HepG2 (cell line): ENCODE measurements at regions not wholly inside any gene's neighbourhood (a gene's known extent, or its start where the extent isn't known, plus 50 kb on each side); places are given as distances from the start of the nearest gene placed in this dataset.

Experiments
- ATAC-seq: fragments of 200-7000 bp; cut with Tn5 transposase; 3 replicates; pipeline ENCODE4 v1.9.1; 2020; ENCODE audit warnings: mild to moderate bottlenecking, moderate library complexity
- BruUV-seq: library from RNA; stranded (reverse); fragments of 400-500 nt; replicated peaks from 2 replicates; lab custom pipeline; 2021; lab: Mats Ljungman, UMichigan
- CTCF ChIA-PET: fragments of 300-600 bp; formaldehyde crosslinking; extraction: SDS; loops from one replicate; lab custom pipeline; 2021; ENCODE audit warnings: low total read pairs, inconsistent platforms, low intra/inter-chr PET ratio; lab: Yijun Ruan, JAX
- POLR2A ChIA-PET: fragments of 350-600 bp; sonication (Branson Sonifier 250); formaldehyde crosslinking; loops from one replicate; lab custom pipeline; 2020; ENCODE audit warnings: antibody characterized with exemption, inconsistent platforms; lab: Yijun Ruan, JAX
- DNase-seq: peaks from one replicate; pipeline ENCODE4 v3.0.0-alpha.2; 2015; ENCODE audit warnings: low spot score
- FAIRE-seq: peaks from 3 replicates; lab custom pipeline; 2011; peaks lifted over from hg19 to GRCh38; lab: Jason Lieb, UNC
- H2AFZ ChIP-seq: one replicate; pipeline ENCODE4 v1.6.1; 2011; ENCODE audit warnings: low read length, inconsistent platforms
- H3K27ac ChIP-seq: fragments of 300-600 bp; 3 replicates; pipeline ENCODE4 v1.8.0; 2011; ENCODE audit warnings: mixed run types, mild to moderate bottlenecking, mixed read lengths, low read length, inconsistent platforms; ENCODE audit not compliant: insufficient read depth; ENCODE audit errors: extremely low read length
- H3K27me3 ChIP-seq, 2 experiments: fragments of 200-600 bp in 1 of 2; 2 replicates in 1 of 2; 3 replicates in 1 of 2; pipeline versions ENCODE4 v1.6.0 to v1.8.0; 2011; ENCODE audit warnings: low read length in 2 of 2, mild to moderate bottlenecking in 2 of 2, moderate library complexity in 2 of 2, inconsistent platforms in 1 of 2; ENCODE audit not compliant: insufficient read depth in 2 of 2, control insufficient read depth in 1 of 2
- H3K36me3 ChIP-seq, 2 experiments: fragments of 200-600 bp in 1 of 2; replicated peaks in 1 of 2; 2 replicates in 1 of 2; 3 replicates in 1 of 2; pipeline versions ENCODE4 v1.5.1 to v1.8.0; 2011; ENCODE audit warnings: low read length in 2 of 2, inconsistent platforms in 1 of 2; ENCODE audit not compliant: insufficient read depth in 2 of 2, control insufficient read depth in 1 of 2
- H3K4me1 ChIP-seq: 2 replicates; pipeline ENCODE4 v1.5.1; 2012; ENCODE audit warnings: low read length, inconsistent platforms; ENCODE audit not compliant: insufficient read depth
- H3K4me2 ChIP-seq: 2 replicates; pipeline ENCODE4 v1.6.0; 2011; ENCODE audit warnings: low read depth, low read length, inconsistent platforms
- H3K4me3 ChIP-seq, 3 experiments: fragments of 200-600 bp in 1 of 3; sonication (generic), shearing (Covaris generic) in 1 of 3; replicated peaks in 1 of 3; 2 replicates each; pipeline ENCODE4 v1.5.1; 2011 to 2016; ENCODE audit warnings: low read length in 3 of 3, inconsistent platforms in 2 of 3, low read depth in 2 of 3, mild to moderate bottlenecking in 2 of 3, control low read depth in 1 of 3, mixed read lengths in 1 of 3; ENCODE audit not compliant: insufficient read depth in 1 of 3
- H3K79me2 ChIP-seq: one replicate; pipeline ENCODE4 v1.6.1; 2011; ENCODE audit warnings: low read length, inconsistent platforms; ENCODE audit not compliant: insufficient read depth
- H3K9ac ChIP-seq: 2 replicates; pipeline ENCODE4 v1.6.0; 2011; ENCODE audit warnings: mild to moderate bottlenecking, low read depth, low read length, inconsistent platforms; ENCODE audit not compliant: insufficient read depth
- H3K9me3 ChIP-seq: 2 replicates; pipeline ENCODE4 v1.5.1; 2012; ENCODE audit warnings: mild to moderate bottlenecking, low read length
- H4K20me1 ChIP-seq: 2 replicates; pipeline ENCODE4 v1.6.0; 2011; ENCODE audit warnings: inconsistent platforms, mild to moderate bottlenecking, low read length, moderate library complexity; ENCODE audit not compliant: insufficient read depth
- ARID3A ChIP-seq: IDR thresholded peaks from 2 replicates; pipeline ENCODE4 v1.6.1; 2012; ENCODE audit warnings: low read depth, low read length, improper control_type of control experiment
- BRCA1 ChIP-seq: sonication (generic); formaldehyde crosslinking; IDR thresholded peaks from 2 replicates; pipeline ENCODE4 v1.4.0; 2020; ENCODE audit warnings: missing genetic modification reagents
- ETV6 ChIP-seq: sonication (generic); formaldehyde crosslinking; conservative IDR thresholded peaks from 2 replicates; pipeline ENCODE4 v1.4.0; 2020; ENCODE audit warnings: missing genetic modification reagents
- FLYWCH1 ChIP-seq: sonication (generic); formaldehyde crosslinking; IDR thresholded peaks from 2 replicates; pipeline ENCODE4 v1.8.1; 2023; ENCODE audit warnings: mild to moderate bottlenecking, missing genetic modification reagents
- GATAD2A ChIP-seq: IDR thresholded peaks from 2 replicates; pipeline ENCODE4 v1.6.1; 2016
- JUND ChIP-seq: sonication (generic); formaldehyde crosslinking; IDR thresholded peaks from 2 replicates; pipeline ENCODE4 v1.8.0; 2022; ENCODE audit warnings: mild to moderate bottlenecking, missing genetic modification reagents
- NFKBIZ ChIP-seq: IDR thresholded peaks from 2 replicates; pipeline ENCODE4 v1.6.1; 2018; ENCODE audit warnings: missing genetic modification reagents, missing compliant biosample characterization
- SP2 ChIP-seq: sonication (generic); formaldehyde crosslinking; IDR thresholded peaks from 2 replicates; pipeline ENCODE4 v1.5.1; 2020; ENCODE audit warnings: mild to moderate bottlenecking, missing genetic modification reagents
- SRSF9 ChIP-seq: fragments of 200-400 bp; formaldehyde crosslinking; IDR thresholded peaks from 2 replicates; pipeline ENCODE4 v1.6.1; 2018; ENCODE audit warnings: borderline replicate concordance, mild to moderate bottlenecking, low read depth, low read length; ENCODE audit not compliant: insufficient read depth, poor library complexity, severe bottlenecking
- TBX2 ChIP-seq: sonication (generic); formaldehyde crosslinking; IDR thresholded peaks from 2 replicates; pipeline ENCODE4 v1.5.0; 2020; ENCODE audit warnings: missing genetic modification reagents, mild to moderate bottlenecking, borderline replicate concordance
- TSC22D2 ChIP-seq: sonication (generic); formaldehyde crosslinking; IDR thresholded peaks from 2 replicates; pipeline ENCODE4 v1.5.1; 2020; ENCODE audit warnings: missing genetic modification reagents, mild to moderate bottlenecking, borderline replicate concordance
- ZFP90 ChIP-seq: sonication (generic); formaldehyde crosslinking; IDR thresholded peaks from 2 replicates; pipeline ENCODE4 v1.8.0; 2022; ENCODE audit warnings: missing genetic modification reagents, mild to moderate bottlenecking, inconsistent platforms, borderline replicate concordance
- ZNF251 ChIP-seq: sonication (generic); formaldehyde crosslinking; IDR thresholded peaks from 2 replicates; pipeline ENCODE4 v1.9.0; 2021; ENCODE audit warnings: mild to moderate bottlenecking, missing genetic modification reagents
- ZNF451 ChIP-seq: sonication (generic); formaldehyde crosslinking; IDR thresholded peaks from 2 replicates; pipeline ENCODE4 v1.5.0; 2020; ENCODE audit warnings: mild to moderate bottlenecking, missing genetic modification reagents
- ZNF510 ChIP-seq: sonication (generic); formaldehyde crosslinking; IDR thresholded peaks from 2 replicates; pipeline ENCODE4 v1.4.0; 2020; ENCODE audit warnings: low read depth, mild to moderate bottlenecking, missing genetic modification reagents
- ZNF572 ChIP-seq: sonication (generic); formaldehyde crosslinking; IDR thresholded peaks from 2 replicates; pipeline ENCODE4 v1.5.1; 2020; ENCODE audit warnings: mild to moderate bottlenecking, missing genetic modification reagents
- ZNF589 ChIP-seq: sonication (generic); formaldehyde crosslinking; conservative IDR thresholded peaks from 2 replicates; pipeline ENCODE4 v1.8.0; 2022; ENCODE audit warnings: mild to moderate bottlenecking, moderate library complexity, missing genetic modification reagents
- ZNF766 ChIP-seq: sonication (generic); formaldehyde crosslinking; IDR thresholded peaks from 2 replicates; pipeline ENCODE4 v1.5.0; 2020; ENCODE audit warnings: missing genetic modification reagents, borderline replicate concordance
- ZNF841 ChIP-seq: sonication (generic); formaldehyde crosslinking; IDR thresholded peaks from 2 replicates; pipeline ENCODE4 v1.8.1; 2023; ENCODE audit warnings: missing genetic modification reagents, borderline replicate concordance
- ZNF891 ChIP-seq: sonication (generic); formaldehyde crosslinking; IDR thresholded peaks from 2 replicates; pipeline ENCODE4 v1.5.0; 2020; ENCODE audit warnings: mild to moderate bottlenecking, missing genetic modification reagents
- WGBS: methylation state at CpG from one replicate; pipeline ENCODE4 v1.1.6; 2017; ENCODE audit warnings: low lambda C conversion rate; 5-methylcytosine and 5-hydroxymethylcytosine counted together
- in situ Hi-C: cut with HindIII; loops from 2 replicates; pipeline ENCODE4 v1.10.0; 2017; ENCODE audit warnings: low pct_unique_long_range_greater_than_20kb; ENCODE audit not compliant: extremely low pct_ligation_motif_present
- intact Hi-C: fragments of 100-400 bp; cut with micrococcal nuclease; formaldehyde crosslinking; loops from one replicate; pipeline ENCODE4 v1.10.0; 2022; ENCODE audit not compliant: unreplicated experiment
- TF ChIP-seq, protein P1 (sequence below): IDR thresholded peaks from 2 replicates; pipeline ENCODE4 v1.6.1; 2016; ENCODE audit warnings: low read depth

GRCh38 chr9:71368157-71368556, 246.7 kb upstream of the TRPM3 start (continued):
- no peak for TF ChIP-seq SP2 (CRISPR knock-in tag)
- TF ChIP-seq BRCA1 (CRISPR knock-in tag) = no peak
- TF ChIP-seq ZNF766 (CRISPR knock-in tag) = no peak
- no peak for TF ChIP-seq TSC22D2
- no peak for TF ChIP-seq ETV6 (CRISPR knock-in tag)
- TF ChIP-seq, all 625 proteins: peak for 0

GRCh38 chr9:71364186-71364955, 242.9 kb upstream of the TRPM3 start:
- H3K27ac ChIP-seq = no peak overlapping the region
- POLR2A ChIA-PET = no interaction called here
- H2AFZ ChIP-seq = no peak overlapping the region
- ATAC-seq (no peak), FAIRE-seq (no peak), DNase-seq (no peak)
- BruUV-seq = no TSS peak
- H3K4me2 ChIP-seq = no peak overlapping the region
- H3K4me3 ChIP-seq = no peak overlapping the region
- H3K9me3 ChIP-seq = no peaks in the 10 kb centered on the region
- CTCF ChIA-PET = no interaction called here
- H3K27me3 ChIP-seq = no peaks in the 10 kb centered on the region
- intact Hi-C loops (no loop called here), in situ Hi-C loops (no loop called here)
- no peaks in the 10 kb centered on the region for H4K20me1 ChIP-seq
- no peaks in the 10 kb centered on the region for H3K4me1 ChIP-seq
- no peaks in the 10 kb centered on the region for H3K36me3 ChIP-seq
- no peak overlapping the region for H3K9ac ChIP-seq
- 1% methylated on average over 2 of the region's 2 CpGs for WGBS
- H3K79me2 ChIP-seq = no peaks in the 10 kb centered on the region
- no peak for TF ChIP-seq NFKBIZ (CRISPR knock-in tag)
- no peak for TF ChIP-seq ZFP90 (CRISPR knock-in tag)
- no peak for TF ChIP-seq GATAD2A
- TF ChIP-seq TBX2 (CRISPR knock-in tag) = no peak
- TF ChIP-seq BRCA1 (CRISPR knock-in tag) = no peak
- TF ChIP-seq ZNF251 = no peak
- TF ChIP-seq ZNF589 (CRISPR knock-in tag) = no peak
- TF ChIP-seq ZNF451 (CRISPR knock-in tag) = no peak
- no peak for TF ChIP-seq SRSF9
- no peak for TF ChIP-seq ZNF572 (CRISPR knock-in tag)
- TF ChIP-seq ZNF841 (CRISPR knock-in tag) = no peak
- no peak for TF ChIP-seq JUND
- TF ChIP-seq ZNF891 (CRISPR knock-in tag) = no peak
- no peak for TF ChIP-seq ZNF510
- no peak for TF ChIP-seq FLYWCH1 (CRISPR knock-in tag)
- TF ChIP-seq, protein P1, sequence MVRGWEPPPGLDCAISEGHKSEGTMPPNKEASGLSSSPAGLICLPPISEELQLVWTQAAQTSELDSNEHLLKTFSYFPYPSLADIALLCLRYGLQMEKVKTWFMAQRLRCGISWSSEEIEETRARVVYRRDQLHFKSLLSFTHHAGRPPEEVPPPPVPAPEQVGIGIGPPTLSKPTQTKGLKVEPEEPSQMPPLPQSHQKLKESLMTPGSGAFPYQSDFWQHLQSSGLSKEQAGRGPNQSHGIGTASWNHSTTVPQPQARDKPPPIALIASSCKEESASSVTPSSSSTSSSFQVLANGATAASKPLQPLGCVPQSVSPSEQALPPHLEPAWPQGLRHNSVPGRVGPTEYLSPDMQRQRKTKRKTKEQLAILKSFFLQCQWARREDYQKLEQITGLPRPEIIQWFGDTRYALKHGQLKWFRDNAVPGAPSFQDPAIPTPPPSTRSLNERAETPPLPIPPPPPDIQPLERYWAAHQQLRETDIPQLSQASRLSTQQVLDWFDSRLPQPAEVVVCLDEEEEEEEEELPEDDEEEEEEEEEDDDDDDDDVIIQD (CRISPR knock-in tag) = no peak
- TF ChIP-seq ARID3A = no peak
